Skeletal muscle satellite cell (primary cell): ENCODE measurements at regions not wholly inside any gene's neighbourhood (a gene's known extent, or its start where the extent isn't known, plus 50 kb on each side); places are given as distances from the start of the nearest gene placed in this dataset.

Experiments used
- H3K27me3 ChIP-seq: 2 replicates; pipeline ENCODE4 v1.7.0; 2013; ENCODE audit warnings: low read length; ENCODE audit not compliant: control insufficient read depth, insufficient read depth
- H3K36me3 ChIP-seq: 2 replicates; pipeline ENCODE4 v1.7.0; 2013; ENCODE audit warnings: mild to moderate bottlenecking, control low read depth, low read length; ENCODE audit not compliant: insufficient read depth
- H3K4me1 ChIP-seq: 2 replicates; pipeline ENCODE4 v1.7.0; 2013; ENCODE audit warnings: low read length; ENCODE audit not compliant: control insufficient read depth, insufficient read depth
- H3K4me2 ChIP-seq: 2 replicates; pipeline ENCODE4 v1.7.0; 2013; ENCODE audit warnings: mild to moderate bottlenecking, low read length
- H3K4me3 ChIP-seq: 2 replicates; pipeline ENCODE4 v1.7.0; 2013; ENCODE audit warnings: low read length
- H3K9ac ChIP-seq: 2 replicates; pipeline ENCODE4 v1.7.0; 2013; ENCODE audit warnings: mild to moderate bottlenecking, low read depth, low read length, moderate library complexity
- H3K9me3 ChIP-seq: replicated peaks from 2 replicates; pipeline ENCODE4 v1.7.0; 2013; ENCODE audit warnings: mild to moderate bottlenecking, control low read depth, low read length

DNA sequence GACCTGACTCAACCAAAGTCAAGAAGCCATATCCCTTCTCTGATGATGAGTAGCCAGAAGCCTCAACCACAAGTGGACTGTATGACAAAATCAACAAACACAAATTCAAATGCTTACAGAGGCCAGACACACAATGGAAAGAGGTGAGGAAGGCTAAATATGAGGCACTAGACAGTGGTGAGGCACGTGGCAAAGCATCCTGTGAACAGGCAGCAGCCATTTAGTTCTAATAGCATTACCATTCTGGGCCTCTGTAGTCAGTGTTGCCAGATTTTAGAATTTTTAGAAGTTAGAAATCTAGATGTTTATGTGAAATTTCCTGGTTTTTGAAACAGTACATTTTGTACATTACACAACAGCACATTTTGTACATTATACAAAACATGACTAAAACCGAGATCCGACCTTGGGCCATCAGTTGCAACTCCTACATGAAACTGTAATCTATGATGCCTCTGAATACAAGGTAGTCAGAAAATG is 403.3 kb downstream of the COG6 start:
- no peaks in the 10 kb centered on the region for H3K9me3 ChIP-seq
- no peaks in the 10 kb centered on the region for H3K27me3 ChIP-seq
- H3K4me3 ChIP-seq: no peak overlapping the region
- peak overlapping the region; percentile 50 for H3K4me2 ChIP-seq
- H3K36me3 ChIP-seq: no peaks in the 10 kb centered on the region
- peak overlapping the region; percentile 45 for H3K9ac ChIP-seq
- peaks cover 57% of the 10 kb centered on the region for H3K4me1 ChIP-seq

DNA sequence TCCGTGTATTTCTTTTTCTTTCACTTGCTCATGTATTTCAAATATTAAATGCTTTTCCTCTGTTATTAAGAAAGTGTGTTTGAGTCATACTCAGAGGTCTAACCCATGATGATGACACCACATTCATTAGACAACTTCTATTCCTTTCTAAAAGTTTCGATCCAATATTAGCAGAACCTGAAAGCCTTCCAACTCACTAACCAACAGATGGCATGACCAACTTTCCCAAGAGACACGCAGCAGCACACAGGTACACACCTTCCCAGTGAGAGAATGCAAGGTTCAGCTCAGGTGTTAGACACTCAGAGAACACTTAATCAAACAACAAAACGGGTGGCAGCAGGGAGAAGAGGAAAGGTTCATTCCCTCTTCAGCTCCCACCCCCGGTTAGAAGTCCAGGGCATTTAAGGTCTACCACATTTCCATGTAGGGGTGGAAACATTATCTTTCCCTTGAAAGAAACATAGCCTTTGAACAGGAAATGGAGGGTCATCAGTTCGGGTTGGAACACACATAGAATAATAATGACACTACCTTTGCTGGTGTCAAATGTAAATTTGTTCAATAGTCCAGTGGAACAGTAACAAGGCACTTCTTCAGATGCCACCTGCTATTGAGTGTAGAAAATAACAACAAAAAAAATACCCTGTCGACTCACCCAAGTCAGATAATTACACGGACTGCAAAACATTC is 404.2 kb downstream of the COG6 start:
- Histone ChIP-seq H3K4me3 (peak overlapping the region; percentile 30), H3K36me3 (no peaks in the 10 kb centered on the region), H3K9me3 (no peaks in the 10 kb centered on the region), H3K4me2 (peak overlapping the region; percentile 50), H3K9ac (peak overlapping the region; percentile 45), H3K27me3 (no peaks in the 10 kb centered on the region), H3K4me1 (peaks cover 65% of the 10 kb centered on the region)

GRCh38 chr13:40060296-40061007 is 405.0 kb downstream of the COG6 start:
- Histone ChIP-seq H3K4me2 (peak overlapping the region; percentile 50), H3K9me3 (no peaks in the 10 kb centered on the region), H3K4me3 (no peak overlapping the region), H3K27me3 (no peaks in the 10 kb centered on the region), H3K36me3 (no peaks in the 10 kb centered on the region), H3K4me1 (peaks cover 72% of the 10 kb centered on the region), H3K9ac (peak overlapping the region; percentile 28)

- Histone ChIP-seq H3K27me3 (no peaks in the 10 kb centered on the region), H3K9me3 (no peaks in the 10 kb centered on the region), H3K4me3 (no peak overlapping the region), H3K9ac (no peak overlapping the region), H3K4me1 (peaks cover 72% of the 10 kb centered on the region), H3K4me2 (no peak overlapping the region), H3K36me3 (no peaks in the 10 kb centered on the region)
These were observed 406.3 kb downstream of the COG6 start for GRCh38 chr13:40061466-40062450.

DNA sequence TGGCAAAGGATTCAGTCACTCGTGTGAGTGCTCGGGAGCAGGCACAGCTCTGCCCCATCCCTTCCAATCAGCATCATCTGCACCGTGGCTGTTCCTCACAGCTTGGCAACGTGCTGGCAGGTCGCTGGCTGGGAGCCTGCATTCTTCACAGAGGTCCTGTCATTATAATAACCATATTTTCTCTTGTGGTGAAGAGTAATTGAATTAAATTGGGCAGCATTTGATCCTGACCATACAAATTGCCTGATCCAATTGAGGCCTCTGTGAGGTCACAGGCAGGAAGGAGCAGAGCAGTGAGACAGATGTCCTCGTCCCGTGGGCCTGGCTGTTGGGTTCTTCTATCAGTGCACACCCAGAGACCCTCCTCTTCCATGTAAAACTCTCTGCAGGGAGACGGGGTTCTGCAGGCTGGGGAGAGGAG is 407.8 kb downstream of the COG6 start:
- no peak overlapping the region for H3K4me2 ChIP-seq
- H3K4me1 ChIP-seq: peaks cover 63% of the 10 kb centered on the region
- H3K36me3 ChIP-seq: no peaks in the 10 kb centered on the region
- no peaks in the 10 kb centered on the region for H3K9me3 ChIP-seq
- no peaks in the 10 kb centered on the region for H3K27me3 ChIP-seq
- H3K4me3 ChIP-seq: no peak overlapping the region
- no peak overlapping the region for H3K9ac ChIP-seq

DNA sequence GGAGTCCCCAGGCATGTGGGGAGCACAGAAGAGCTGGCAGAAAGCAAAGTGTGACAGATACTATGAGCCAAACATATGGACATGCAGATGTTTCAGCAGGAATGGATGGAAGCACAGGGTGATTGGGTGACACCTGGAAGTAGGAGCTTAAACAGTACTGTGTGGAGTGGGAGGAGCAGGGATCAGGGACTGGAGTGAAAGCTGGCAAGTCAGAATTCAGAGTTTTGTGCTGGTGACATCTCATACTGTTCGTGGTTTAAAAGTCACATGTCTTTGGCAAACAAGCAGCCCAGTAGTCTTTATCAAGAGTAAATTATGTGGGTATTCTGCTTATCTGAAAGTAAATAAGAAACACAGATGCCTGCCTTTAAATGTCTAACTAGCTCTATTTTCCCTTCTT is 408.2 kb downstream of the COG6 start:
- H3K4me1 ChIP-seq: peaks cover 59% of the 10 kb centered on the region
- no peak overlapping the region for H3K4me3 ChIP-seq
- no peaks in the 10 kb centered on the region for H3K9me3 ChIP-seq
- peak overlapping the region; percentile 58 for H3K9ac ChIP-seq
- no peaks in the 10 kb centered on the region for H3K36me3 ChIP-seq
- no peaks in the 10 kb centered on the region for H3K27me3 ChIP-seq
- H3K4me2 ChIP-seq: no peak overlapping the region

- H3K36me3 ChIP-seq: no peaks in the 10 kb centered on the region
- peaks cover 52% of the 10 kb centered on the region for H3K4me1 ChIP-seq
- H3K4me2 ChIP-seq: peak overlapping the region; percentile 64
- H3K4me3 ChIP-seq: peak overlapping the region; percentile 38
- no peaks in the 10 kb centered on the region for H3K27me3 ChIP-seq
- H3K9me3 ChIP-seq: no peaks in the 10 kb centered on the region
- H3K9ac ChIP-seq: peak overlapping the region; percentile 58
These were observed 409.0 kb downstream of the COG6 start for GRCh38 chr13:40064154-40065097.

DNA sequence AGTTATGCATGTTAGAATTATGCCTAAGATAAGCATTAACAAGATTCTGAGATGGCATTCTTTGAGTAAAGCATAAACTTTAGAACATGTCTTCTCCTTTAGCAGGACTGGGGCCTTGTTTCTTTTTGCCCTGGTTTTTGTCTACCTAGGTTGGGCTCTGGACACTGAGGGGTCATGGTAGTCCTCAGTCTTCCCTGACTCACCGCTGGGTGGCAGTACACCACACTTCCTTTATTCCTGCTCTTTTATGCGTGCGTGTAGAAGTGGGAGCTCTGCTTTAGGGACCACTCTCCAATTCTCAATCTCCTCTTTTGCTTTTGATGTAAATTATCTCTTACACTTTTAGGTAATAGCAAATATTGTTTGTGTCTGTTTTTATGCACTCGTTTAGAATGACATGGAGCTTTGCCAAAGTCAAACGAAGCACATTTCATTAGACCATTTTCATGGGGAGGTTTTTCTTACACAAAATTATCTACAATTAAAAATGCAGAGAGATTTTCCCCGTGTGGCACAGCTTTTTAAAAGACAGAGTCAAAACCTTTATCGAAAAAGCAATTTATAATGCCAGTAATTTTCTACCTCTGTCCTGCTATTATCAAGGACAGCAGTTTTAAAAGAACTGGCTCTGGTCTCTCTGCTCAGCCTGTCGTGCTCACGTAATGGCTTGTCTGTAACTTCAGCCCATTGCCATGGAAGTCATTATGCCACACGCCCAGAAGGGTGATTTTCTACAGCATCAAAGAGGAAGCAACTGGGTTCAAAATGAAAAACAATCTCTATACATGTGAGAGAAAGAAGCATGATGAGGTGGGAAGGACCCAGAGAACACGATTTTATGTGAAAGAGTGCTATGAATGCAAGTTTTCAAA is 413.9 kb downstream of the COG6 start:
- H3K4me1 ChIP-seq: peaks cover 9% of the 10 kb centered on the region
- no peaks in the 10 kb centered on the region for H3K36me3 ChIP-seq
- peak overlapping the region; percentile 6 for H3K4me2 ChIP-seq
- peak overlapping the region; percentile 39 for H3K9ac ChIP-seq
- no peaks in the 10 kb centered on the region for H3K27me3 ChIP-seq
- no peak overlapping the region for H3K4me3 ChIP-seq
- no peaks in the 10 kb centered on the region for H3K9me3 ChIP-seq

DNA sequence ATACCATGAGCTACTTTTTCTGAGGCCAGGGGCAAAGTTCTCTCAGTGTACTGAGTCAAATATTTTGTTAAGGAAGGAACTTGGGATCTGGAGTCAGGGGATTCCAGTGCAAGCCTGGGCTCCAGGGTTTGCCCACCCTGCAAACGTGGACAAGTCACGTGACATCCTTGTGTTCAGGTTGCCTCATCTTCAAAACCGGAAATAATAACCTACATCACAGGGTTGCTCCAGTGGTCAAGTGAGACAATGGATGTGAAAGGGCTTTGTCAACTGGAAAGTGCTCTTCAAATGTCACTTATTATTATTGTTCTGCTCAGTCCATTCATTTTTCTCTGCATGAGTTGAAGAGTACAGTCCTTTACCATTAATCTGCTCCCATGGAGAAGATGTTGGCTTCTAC is 414.9 kb downstream of the COG6 start:
- Histone ChIP-seq H3K36me3 (no peaks in the 10 kb centered on the region), H3K9me3 (no peaks in the 10 kb centered on the region), H3K4me3 (no peak overlapping the region), H3K4me1 (peaks cover under 1% of the 10 kb centered on the region), H3K27me3 (no peaks in the 10 kb centered on the region), H3K4me2 (no peak overlapping the region), H3K9ac (no peak overlapping the region)

DNA sequence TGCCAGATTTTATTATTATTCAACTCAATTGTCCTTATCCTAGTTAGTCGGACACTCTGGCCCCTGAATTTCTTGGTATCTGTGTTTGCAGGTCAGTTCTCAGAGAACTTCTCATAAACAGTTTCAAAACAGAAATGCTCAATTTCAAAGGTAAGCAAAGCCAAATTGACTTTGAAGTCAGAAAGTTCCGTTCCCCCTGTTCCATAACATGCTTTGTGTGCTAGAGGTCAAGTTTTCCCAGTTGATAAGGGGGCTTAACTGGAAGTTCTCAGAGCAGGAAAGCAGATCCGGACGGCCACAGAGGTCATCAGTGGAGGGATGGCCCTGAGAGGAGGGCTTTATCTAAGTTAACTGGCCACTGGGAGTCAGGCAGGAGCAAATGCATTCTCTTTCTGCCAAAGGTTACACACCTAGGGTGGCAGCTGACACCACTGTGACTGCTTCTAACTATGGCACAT is 417.2 kb downstream of the COG6 start:
- Histone ChIP-seq H3K4me2 (no peak overlapping the region), H3K9ac (no peak overlapping the region), H3K9me3 (no peaks in the 10 kb centered on the region), H3K4me3 (no peak overlapping the region), H3K36me3 (no peaks in the 10 kb centered on the region), H3K4me1 (no peaks in the 10 kb centered on the region), H3K27me3 (no peaks in the 10 kb centered on the region)
